HT1080 (cell line): ENCODE measurements at regions not wholly inside any gene's neighbourhood (a gene's known extent, or its start where the extent isn't known, plus 50 kb on each side); places are given as distances from the start of the nearest gene placed in this dataset.
A peak's percentile ranks its signal among the peaks of the same experiment; 100 is the strongest.
"Not testable (repeated sequence)": the region's sequence is repeated elsewhere in the genome, so short reads cannot be mapped to it uniquely, and the experiment has no call there.

Source experiments
- DNase-seq: peaks from one replicate; pipeline ENCODE4 v3.0.0-alpha.2; 2015; ENCODE audit warnings: low read depth

DNA sequence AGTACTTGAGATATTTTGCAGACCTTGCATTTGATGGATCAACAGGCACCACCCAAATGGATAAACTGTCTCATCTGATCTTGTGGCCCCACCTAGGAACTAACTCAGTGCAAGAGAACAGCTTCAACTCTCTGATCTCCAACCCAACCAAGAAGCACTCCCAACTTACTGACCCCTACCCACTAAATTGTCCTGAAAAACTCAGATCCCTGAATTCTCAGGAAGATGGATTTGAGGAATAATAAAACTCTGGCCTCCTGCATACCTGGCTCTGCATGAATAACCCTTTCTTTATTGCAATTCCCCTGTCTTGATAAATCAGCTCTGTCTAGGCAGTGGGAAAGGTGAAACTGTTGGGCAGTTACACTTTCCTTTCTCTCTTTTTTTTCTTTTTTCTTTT lies 247.9 kb downstream of the ZPLD1 start:
- no peak for DNase-seq

GRCh38 chr3:102686792-102687191 lies 252.0 kb downstream of the ZPLD1 start:
- no peak for DNase-seq

DNA sequence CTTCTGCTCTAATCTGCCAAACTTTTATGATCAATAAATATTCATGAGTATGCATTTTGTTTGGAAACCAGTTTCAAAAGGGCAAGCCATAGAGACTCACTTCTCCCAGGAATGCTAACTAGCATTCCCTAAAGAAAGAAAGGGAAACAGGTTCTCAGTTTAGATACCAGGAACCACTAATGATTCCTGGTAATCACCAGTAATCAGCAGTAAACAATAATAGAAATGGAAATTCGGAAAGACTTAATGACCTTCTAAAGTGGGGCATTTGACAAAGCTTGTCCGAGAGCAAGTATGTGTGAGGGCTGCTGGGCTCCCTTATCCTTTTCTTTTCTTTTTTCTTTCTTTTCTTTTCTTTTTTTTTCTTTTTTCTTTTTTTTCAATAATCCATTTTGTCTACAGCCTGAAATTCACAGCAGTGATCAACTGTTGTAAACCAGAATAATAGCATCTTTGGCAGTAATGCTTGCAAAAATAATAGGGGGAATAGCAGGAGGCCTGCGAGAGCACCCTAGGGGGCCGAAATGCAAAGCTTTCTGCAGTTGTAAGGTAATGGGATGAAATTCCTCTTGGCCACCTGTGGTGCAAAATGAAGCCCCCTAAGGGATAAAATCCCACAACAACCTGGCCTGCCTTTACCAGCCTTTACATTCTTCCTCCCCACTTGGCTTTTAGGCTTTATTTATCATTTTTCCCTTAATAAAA lies 253.2 kb downstream of the ZPLD1 start:
- no peak for DNase-seq

DNA sequence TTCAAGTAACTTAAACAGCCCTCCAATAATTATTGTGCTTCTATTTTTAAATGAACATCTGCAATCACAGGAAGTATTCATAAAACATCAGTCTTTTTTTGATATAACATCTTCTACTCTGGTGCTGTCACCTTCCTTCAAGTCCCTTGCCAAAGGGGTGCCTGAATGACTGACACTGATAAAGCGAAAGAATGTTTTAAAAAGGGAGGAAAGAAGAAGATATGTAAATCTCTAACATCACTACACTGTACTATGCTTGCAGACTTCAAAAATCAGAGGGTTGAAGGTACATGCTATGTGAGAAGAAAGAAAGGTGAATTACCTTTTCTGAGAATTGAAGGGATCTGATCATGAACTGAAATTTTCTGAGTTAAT lies 253.7 kb downstream of the ZPLD1 start:
- DNase-seq = no peak

DNA sequence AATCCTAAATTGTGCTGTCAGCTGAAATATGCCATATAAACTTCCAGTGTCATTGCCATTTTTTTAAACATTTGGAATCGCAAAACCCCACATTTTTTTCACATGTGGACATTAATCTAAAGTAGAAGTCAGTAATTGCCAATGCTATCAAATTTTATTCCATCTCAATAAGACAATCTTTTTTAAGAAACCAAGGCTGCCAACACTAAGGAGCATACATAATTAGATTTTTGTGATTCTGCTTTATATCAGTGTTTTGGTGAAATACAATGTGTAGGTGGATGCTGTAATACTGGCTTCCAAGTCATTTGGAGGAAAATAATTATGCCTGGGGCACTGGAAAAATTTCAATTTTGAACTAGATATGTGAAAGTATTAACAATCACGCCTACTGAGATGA lies 256.7 kb downstream of the ZPLD1 start:
- DNase-seq = no peak

GRCh38 chr3:102699104-102699818 lies 264.4 kb downstream of the ZPLD1 start:
- no peak for DNase-seq

DNA sequence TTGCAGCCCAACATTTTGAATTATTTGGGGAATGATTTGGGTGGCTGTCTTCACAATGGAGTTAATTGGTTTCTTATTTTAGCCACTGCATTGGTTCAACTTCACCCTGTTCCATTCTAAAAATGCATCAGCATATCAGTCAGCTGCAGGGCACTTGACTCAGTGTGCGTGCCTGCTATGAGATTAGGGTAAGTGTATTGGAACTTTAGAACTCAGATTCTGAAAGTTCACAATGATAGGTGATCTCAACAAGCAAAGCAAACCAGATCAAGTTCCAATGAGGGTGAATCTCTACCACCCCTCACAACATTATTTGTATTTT lies 265.0 kb downstream of the ZPLD1 start:
- DNase-seq = no peak

DNA sequence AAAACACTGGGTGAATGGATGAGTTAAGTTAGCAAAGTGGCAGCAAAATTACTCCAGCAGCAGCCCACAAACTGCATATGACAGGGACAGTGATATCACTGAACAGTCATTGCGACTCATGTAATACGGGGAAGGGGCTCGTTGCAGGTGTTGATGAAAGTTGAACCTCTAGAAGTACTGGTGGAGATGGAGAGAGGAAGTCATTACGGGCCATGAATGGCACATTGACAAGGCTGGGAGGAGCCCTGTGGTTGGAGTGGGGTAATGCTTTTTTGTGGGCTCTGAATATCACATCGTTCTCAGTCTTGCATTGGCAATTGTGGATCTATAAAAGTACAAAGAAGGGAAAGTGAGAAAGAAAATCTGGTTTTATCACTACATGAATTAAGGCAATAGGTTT lies 278.1 kb downstream of the ZPLD1 start:
- DNase-seq = peak; percentile 29

DNA sequence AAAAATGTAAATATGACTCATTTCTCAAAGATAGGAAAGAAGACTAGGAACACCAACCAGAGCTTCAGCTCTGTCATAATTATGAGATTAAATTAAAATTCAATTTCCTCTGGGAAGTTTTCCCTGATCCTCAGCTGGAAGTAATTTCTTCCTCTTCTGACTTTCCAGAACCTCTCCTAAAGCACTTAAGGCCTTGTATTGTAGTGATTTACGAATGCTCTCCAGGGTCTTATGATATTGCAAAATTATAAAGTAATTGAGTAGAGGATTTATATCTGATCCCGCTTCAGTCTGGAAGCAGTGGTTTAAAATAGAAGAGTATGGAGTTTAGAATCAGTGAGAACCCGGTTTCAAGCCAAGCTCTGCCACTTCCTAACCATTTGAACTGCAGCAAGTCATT lies 279.8 kb downstream of the ZPLD1 start:
- no peak for DNase-seq

- peak; percentile 64 for DNase-seq
These were observed 280.3 kb downstream of the ZPLD1 start for GRCh38 chr3:102715030-102715697.

- DNase-seq = no peak
These were observed 283.8 kb downstream of the ZPLD1 start for GRCh38 chr3:102718651-102719050.

DNA sequence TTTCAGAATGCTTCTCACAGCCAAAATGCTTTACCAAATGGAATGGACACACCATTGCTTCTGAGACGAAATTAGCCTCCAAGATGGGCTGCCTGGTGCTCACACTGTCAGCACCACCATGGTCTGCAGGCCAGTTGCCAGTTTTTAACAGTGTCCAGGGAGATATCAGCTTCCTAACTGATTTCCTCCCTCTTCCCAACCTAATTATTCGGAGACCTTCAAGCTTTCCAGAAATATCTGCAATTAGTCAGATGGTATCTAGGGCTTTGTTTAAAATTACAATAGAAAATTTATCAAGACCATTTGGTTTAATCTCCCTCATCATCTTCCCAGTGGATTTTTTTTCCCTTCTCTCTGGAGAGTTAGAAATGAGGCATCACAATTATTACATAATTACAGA lies 287.5 kb downstream of the ZPLD1 start:
- no peak for DNase-seq

- DNase-seq = no peak
These were observed 292.5 kb downstream of the ZPLD1 start for GRCh38 chr3:102727340-102727739.

GRCh38 chr3:102732581-102732980 lies 297.8 kb downstream of the ZPLD1 start:
- not testable (repeated sequence) for DNase-seq

DNA sequence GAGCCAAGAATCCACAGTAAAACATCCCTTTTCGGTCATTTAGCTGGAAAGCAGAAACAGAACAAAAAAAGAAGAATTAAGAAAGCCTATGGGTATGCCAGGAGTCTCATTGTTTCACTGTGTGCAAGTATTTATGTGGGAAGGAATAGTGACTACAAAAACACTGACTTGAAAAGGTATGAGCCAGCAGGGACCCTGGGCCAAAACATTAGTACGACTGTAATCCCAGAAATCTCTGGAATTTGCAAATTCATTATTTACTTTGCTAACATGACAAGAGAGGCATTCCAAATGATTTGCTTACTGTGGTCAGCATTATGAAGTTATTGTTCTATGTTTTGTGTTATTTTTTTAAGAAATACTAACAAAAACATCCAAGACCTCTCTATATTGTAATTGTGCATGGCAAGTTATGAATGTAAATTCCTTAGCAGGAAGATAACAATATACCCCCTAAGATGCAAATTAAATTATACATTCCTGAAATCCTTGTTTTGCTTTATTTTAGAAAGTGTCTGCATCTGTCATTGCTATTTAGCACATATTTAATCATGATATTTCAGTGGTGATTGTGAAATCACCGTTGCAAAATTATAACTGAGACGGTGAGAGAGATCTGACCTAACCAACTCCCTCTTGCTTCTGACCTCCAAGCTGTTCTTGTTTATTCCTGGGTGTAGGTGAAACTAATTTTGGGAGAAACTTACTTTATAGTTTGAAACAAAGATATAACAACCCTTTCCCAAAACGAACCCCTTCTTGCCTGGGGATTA lies 299.2 kb downstream of the ZPLD1 start:
- DNase-seq = no peak

- no peak for DNase-seq
These were observed 300.5 kb downstream of the ZPLD1 start for GRCh38 chr3:102735311-102735710.

DNA sequence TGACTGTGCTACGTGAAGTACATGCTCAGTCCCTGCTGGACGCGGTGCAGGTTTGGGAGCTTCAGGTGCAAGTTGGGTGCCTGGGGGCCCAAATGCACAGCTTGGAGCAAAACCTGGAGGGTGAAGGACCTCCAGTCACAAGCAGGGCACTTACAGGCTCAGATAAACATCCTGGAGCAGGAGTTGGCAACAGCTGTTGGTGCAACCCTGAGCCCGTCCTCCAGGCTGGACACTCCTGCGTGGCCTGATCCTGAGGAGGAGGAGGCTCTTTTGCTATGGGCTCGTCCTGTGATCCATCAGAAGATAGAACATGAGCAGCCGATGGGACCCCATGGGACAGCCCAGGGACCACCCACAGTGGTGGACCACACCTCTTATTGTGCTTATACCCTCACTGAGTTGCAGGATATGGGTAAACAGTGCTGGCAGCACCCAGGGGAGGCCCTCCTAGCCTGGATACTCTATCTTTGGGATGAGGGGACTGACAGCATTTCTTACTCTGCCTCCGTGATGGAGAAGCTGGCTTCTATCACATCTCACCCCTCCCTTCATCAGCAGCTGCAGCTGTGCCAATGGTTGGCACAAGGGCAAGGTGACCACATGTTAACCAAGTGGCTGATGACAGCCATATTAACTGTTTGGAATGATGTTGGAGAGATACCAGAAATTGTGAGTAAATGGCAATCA lies 301.6 kb downstream of the ZPLD1 start:
- no peak for DNase-seq

GRCh38 chr3:102736975-102737304 lies 302.1 kb downstream of the ZPLD1 start:
- no peak for DNase-seq

GRCh38 chr3:102737353-102737752 lies 302.5 kb downstream of the ZPLD1 start:
- DNase-seq = no peak

GRCh38 chr3:102741105-102741504 lies 306.3 kb downstream of the ZPLD1 start:
- no peak for DNase-seq

DNA sequence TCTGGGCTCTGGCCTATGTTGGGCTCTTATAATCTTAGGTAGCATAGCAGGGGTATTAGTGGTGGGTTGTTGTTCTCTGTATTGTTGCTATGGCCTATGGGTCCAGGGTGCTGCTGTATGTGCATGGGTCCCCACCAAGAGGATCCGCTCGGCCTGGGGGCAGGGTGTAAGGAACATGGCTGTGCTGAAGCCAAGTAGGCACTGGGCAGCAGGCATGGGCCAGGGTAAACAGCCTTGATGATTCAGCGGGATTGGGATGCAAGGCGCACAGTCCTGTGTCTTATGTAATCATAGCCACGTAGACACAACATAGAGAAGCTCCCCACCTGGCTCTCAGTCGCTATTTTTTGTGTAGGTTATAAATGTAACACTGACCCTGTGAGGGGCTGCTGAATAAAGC lies 306.9 kb downstream of the ZPLD1 start:
- no peak for DNase-seq

- DNase-seq = no peak
These were observed 311.1 kb downstream of the ZPLD1 start for GRCh38 chr3:102745881-102746280.
